CD4-positive, alpha-beta T cell (primary cell): ENCODE measurements at regions not wholly inside any gene's neighbourhood (a gene's known extent, or its start where the extent isn't known, plus 50 kb on each side); places are given as distances from the start of the nearest gene placed in this dataset.

Experiments
- ATAC-seq: fragments of 200-7000 bp; cut with Tn5 transposase; one replicate; pipeline ENCODE4 v1.10.0; 2022; ENCODE audit warnings: mild to moderate bottlenecking; ENCODE audit not compliant: poor library complexity
- CTCF ChIA-PET: fragments of 350-600 bp; sonication (Branson Sonifier 250); formaldehyde crosslinking; loops from one replicate; lab custom pipeline; 2021; ENCODE audit warnings: antibody characterized with exemption, inconsistent platforms; lab: Charles Lee
- POLR2A ChIA-PET: fragments of 350-600 bp; sonication (Branson Sonifier 250); formaldehyde crosslinking; loops from one replicate; lab custom pipeline; 2021; ENCODE audit warnings: antibody characterized with exemption, inconsistent platforms; lab: Charles Lee
- DNase-seq, 14 experiments: peaks; one replicate each; pipeline ENCODE4 v3.0.0-alpha.2; 2013 to 2020; ENCODE audit warnings: mixed read lengths in 2 of 14
- H3K27ac ChIP-seq, 2 donors: one replicate each; pipeline versions ENCODE4 v1.5.1 to v1.7.0; 2013; ENCODE audit warnings: low read length in 2 of 2, low read depth in 1 of 2, mild to moderate bottlenecking in 1 of 2
- H3K27me3 ChIP-seq, 2 experiments: 1 replicate in 1 of 2; 2 replicates in 1 of 2; pipeline versions ENCODE4 v1.6.1 to v1.7.0; 2013; ENCODE audit warnings: low read length in 2 of 2, control low read depth in 1 of 2, mild to moderate bottlenecking in 1 of 2, moderate library complexity in 1 of 2; ENCODE audit not compliant: insufficient read depth in 2 of 2, control insufficient read depth in 1 of 2
- H3K36me3 ChIP-seq: one replicate; pipeline ENCODE4 v1.6.1; 2013; ENCODE audit warnings: low read length, control low read depth; ENCODE audit not compliant: insufficient read depth
- H3K4me1 ChIP-seq: one replicate; pipeline ENCODE4 v1.6.1; 2013; ENCODE audit warnings: low read length, control low read depth; ENCODE audit not compliant: insufficient read depth
- H3K4me3 ChIP-seq: one replicate; pipeline ENCODE4 v1.5.1; 2013; ENCODE audit warnings: mild to moderate bottlenecking, low read length, moderate library complexity
- H3K9me3 ChIP-seq, 2 experiments: 1 replicate in 1 of 2; 2 replicates in 1 of 2; pipeline versions ENCODE4 v1.6.1 to v1.7.0; 2013; ENCODE audit warnings: low read length in 2 of 2, mild to moderate bottlenecking in 2 of 2, control low read depth in 1 of 2, moderate library complexity in 1 of 2; ENCODE audit not compliant: control insufficient read depth in 1 of 2, insufficient read depth in 1 of 2
- H3K27ac Mint-ChIP-seq: one replicate; pipeline ENCODE4 v1.8.0; 2020; ENCODE audit warnings: mixed read lengths
- H3K27me3 Mint-ChIP-seq: one replicate; pipeline ENCODE4 v1.8.0; 2021; ENCODE audit warnings: mixed read lengths
- H3K36me3 Mint-ChIP-seq: one replicate; pipeline ENCODE4 v1.8.0; 2021; ENCODE audit warnings: low read depth, mixed read lengths
- H3K4me1 Mint-ChIP-seq: one replicate; pipeline ENCODE4 v1.8.0; 2021; ENCODE audit warnings: low read depth, mixed read lengths
- H3K4me3 Mint-ChIP-seq: one replicate; pipeline ENCODE4 v1.8.0; 2020; ENCODE audit warnings: mild to moderate bottlenecking, mixed read lengths
- H3K9me3 Mint-ChIP-seq: one replicate; pipeline ENCODE4 v1.8.0; 2020; ENCODE audit warnings: mixed read lengths
- CTCF ChIP-seq: fragments of 200-600 bp; IDR thresholded peaks from one replicate; pipeline ENCODE4 v1.8.0; 2022; ENCODE audit warnings: antibody characterized with exemption, mild to moderate bottlenecking
- intact Hi-C, 2 experiments: fragments of 100-400 bp; cut with DNase I in 1 of 2; cut with micrococcal nuclease in 1 of 2; formaldehyde crosslinking; loops; one replicate each; pipeline versions ENCODE4 v1.15.1 to v1.9.0; 2023 to 2025; cut with DNase I, micrococcal nuclease

- Histone ChIP-seq H3K4me3 (no peak overlapping the region), H3K27ac (no peak overlapping the region), H3K4me1 (no peaks in the 10 kb centered on the region), H3K9me3 (no peaks in the 10 kb centered on the region), H3K27me3 (peaks cover 0 to 3% of the 10 kb centered on the region in 2 experiments), H3K36me3 (no peaks in the 10 kb centered on the region)
- no peaks in the 10 kb centered on the region for H3K9me3 Mint-ChIP-seq
- no peak for DNase-seq
- no peaks in the 10 kb centered on the region for H3K27me3 Mint-ChIP-seq
- no peak overlapping the region for H3K4me3 Mint-ChIP-seq
- POLR2A ChIA-PET = no interaction called here
- H3K27ac Mint-ChIP-seq = no peak overlapping the region
- no peaks in the 10 kb centered on the region for H3K4me1 Mint-ChIP-seq
- intact Hi-C loops = no loop called here
- TF ChIP-seq CTCF = no peak
- no peak for ATAC-seq
- no peaks in the 10 kb centered on the region for H3K36me3 Mint-ChIP-seq
- CTCF ChIA-PET = no interaction called here
Observed at GRCh38 chr12:127284870-127285431, 982.0 kb upstream of the TMEM132C start.

GRCh38 chr12:127286281-127286680, 980.7 kb upstream of the TMEM132C start:
- Histone ChIP-seq H3K4me1 (no peaks in the 10 kb centered on the region), H3K9me3 (no peaks in the 10 kb centered on the region), H3K4me3 (no peak overlapping the region), H3K36me3 (no peaks in the 10 kb centered on the region), H3K27ac (no peak overlapping the region), H3K27me3 (peaks cover 0 to 3% of the 10 kb centered on the region in 2 experiments)
- no peaks in the 10 kb centered on the region for H3K27me3 Mint-ChIP-seq
- TF ChIP-seq CTCF = no peak
- no peak overlapping the region for H3K4me3 Mint-ChIP-seq
- intact Hi-C loops = no loop called here
- H3K27ac Mint-ChIP-seq = no peak overlapping the region
- DNase-seq (no peak), ATAC-seq (no peak)
- ChIA-PET CTCF (no interaction called here), POLR2A (no interaction called here)
- H3K4me1 Mint-ChIP-seq = no peaks in the 10 kb centered on the region
- no peaks in the 10 kb centered on the region for H3K36me3 Mint-ChIP-seq
- no peaks in the 10 kb centered on the region for H3K9me3 Mint-ChIP-seq

- Mint-ChIP-seq H3K4me1 (no peaks in the 10 kb centered on the region), H3K27ac (no peak overlapping the region), H3K4me3 (no peak overlapping the region), H3K36me3 (no peaks in the 10 kb centered on the region), H3K27me3 (no peaks in the 10 kb centered on the region), H3K9me3 (no peaks in the 10 kb centered on the region)
- H3K4me1 ChIP-seq = no peaks in the 10 kb centered on the region
- no peaks in the 10 kb centered on the region for H3K9me3 ChIP-seq
- ATAC-seq (no peak), DNase-seq (no peak)
- CTCF ChIA-PET = no interaction called here
- no peak for TF ChIP-seq CTCF
- POLR2A ChIA-PET = no interaction called here
- intact Hi-C loops = no loop called here
- H3K27ac ChIP-seq = no peak overlapping the region
- H3K27me3 ChIP-seq = peaks cover 0 to 3% of the 10 kb centered on the region in 2 experiments
- H3K4me3 ChIP-seq = no peak overlapping the region
- no peaks in the 10 kb centered on the region for H3K36me3 ChIP-seq
Observed at GRCh38 chr12:127287256-127287655, 979.7 kb upstream of the TMEM132C start.
